ENCODE measurements at regions not wholly inside any gene's neighbourhood (a gene's known extent, or its start where the extent isn't known, plus 50 kb on each side); places are given as distances from the start of the nearest gene placed in this dataset.
"Not testable (repeated sequence)": the region's sequence is repeated elsewhere in the genome, so short reads cannot be mapped to it uniquely, and the experiment has no call there.

DNA sequence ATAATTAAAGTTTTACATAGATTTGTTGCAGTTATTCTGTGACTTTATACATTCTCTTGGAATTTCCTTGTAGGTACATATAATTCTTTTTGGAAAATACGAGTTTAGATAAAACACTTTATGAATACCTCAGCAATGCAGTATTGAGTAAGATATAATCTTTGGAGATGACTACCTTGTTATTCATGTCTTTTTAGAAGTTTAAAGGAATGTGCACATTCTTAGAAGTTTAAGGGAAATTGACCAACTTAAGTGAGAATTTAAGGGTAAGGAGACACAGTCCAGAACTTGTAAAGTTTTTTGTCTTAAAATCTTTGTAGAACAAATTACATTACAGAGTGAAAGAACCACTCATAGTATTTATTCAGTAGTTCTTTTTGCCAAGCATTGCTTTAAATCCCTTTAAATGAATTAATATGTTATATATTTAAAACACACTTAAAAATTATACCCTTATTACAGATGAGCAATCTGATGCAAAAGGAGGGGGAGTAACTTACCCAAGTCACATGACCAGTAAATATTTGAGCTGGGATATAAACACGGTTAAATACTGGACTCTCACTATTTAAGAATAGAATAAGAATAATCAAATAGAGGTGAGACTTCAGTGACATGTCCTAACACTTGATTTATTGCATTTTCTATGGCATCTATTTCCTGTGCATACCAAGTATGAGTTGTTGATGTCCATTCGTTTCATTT is 139.5 kb upstream of the FERD3L start:
- H3K4me3 ChIP-seq (ENCODE audit: low read length), result no peak overlapping the region
- H3K9me3 ChIP-seq (ENCODE audit: control insufficient read depth, insufficient read depth, low read length), result no peaks in the 10 kb centered on the region
- no peaks in the 10 kb centered on the region for H3K4me1 ChIP-seq (ENCODE audit: control insufficient read depth, low read length)
- no peaks in the 10 kb centered on the region for H4K20me1 ChIP-seq (ENCODE audit: control insufficient read depth, insufficient read depth, low read depth, low read length)
- no peaks in the 10 kb centered on the region for H3F3A ChIP-seq (ENCODE audit: control insufficient read depth, insufficient read depth)
- H3K9me2 ChIP-seq (replicated peaks; ENCODE audit: control insufficient read depth, low read length), result no peaks in the 10 kb centered on the region
- no peaks in the 10 kb centered on the region for H3K36me3 ChIP-seq (ENCODE audit: control insufficient read depth, low read length)
- no peaks in the 10 kb centered on the region for H3K79me2 ChIP-seq (ENCODE audit: control insufficient read depth, low read length)
- TF ChIP-seq EZH2phosphoT487 (IDR thresholded peaks at IDR 0.05; ENCODE audit: borderline replicate concordance, low read length), result no peak
- TF ChIP-seq, protein P1, sequence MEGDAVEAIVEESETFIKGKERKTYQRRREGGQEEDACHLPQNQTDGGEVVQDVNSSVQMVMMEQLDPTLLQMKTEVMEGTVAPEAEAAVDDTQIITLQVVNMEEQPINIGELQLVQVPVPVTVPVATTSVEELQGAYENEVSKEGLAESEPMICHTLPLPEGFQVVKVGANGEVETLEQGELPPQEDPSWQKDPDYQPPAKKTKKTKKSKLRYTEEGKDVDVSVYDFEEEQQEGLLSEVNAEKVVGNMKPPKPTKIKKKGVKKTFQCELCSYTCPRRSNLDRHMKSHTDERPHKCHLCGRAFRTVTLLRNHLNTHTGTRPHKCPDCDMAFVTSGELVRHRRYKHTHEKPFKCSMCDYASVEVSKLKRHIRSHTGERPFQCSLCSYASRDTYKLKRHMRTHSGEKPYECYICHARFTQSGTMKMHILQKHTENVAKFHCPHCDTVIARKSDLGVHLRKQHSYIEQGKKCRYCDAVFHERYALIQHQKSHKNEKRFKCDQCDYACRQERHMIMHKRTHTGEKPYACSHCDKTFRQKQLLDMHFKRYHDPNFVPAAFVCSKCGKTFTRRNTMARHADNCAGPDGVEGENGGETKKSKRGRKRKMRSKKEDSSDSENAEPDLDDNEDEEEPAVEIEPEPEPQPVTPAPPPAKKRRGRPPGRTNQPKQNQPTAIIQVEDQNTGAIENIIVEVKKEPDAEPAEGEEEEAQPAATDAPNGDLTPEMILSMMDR (IDR thresholded peaks at IDR 0.05; ENCODE audit: low read depth, low read length, poor library complexity, severe bottlenecking), result no peak
- H3K27ac ChIP-seq (ENCODE audit: low read depth, low read length), result no peak overlapping the region
- no peak overlapping the region for H3K4me2 ChIP-seq (ENCODE audit: low read length)
- no peaks in the 10 kb centered on the region for H3K27me3 ChIP-seq (ENCODE audit: control insufficient read depth, low read length)

DNA sequence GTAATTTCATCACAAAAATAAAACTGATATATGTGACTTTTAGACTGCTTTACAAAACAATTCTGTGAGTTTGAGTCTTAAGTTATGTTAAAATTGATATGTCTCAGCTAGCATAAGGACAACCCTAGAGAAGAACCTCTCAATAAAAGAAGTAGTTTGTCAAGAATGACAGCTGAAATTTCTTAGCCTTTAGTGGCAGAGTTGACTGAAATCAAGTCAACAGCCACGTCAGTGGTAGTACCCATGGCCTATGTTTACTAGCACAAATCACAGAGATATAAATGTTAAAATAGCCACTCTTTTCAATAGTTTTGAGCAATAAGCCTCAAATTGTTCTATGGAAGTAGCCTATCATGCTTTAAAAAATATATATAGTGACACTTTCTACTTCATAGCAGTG is 138.9 kb upstream of the FERD3L start:
- Histone ChIP-seq H3K27me3 (ENCODE audit: control insufficient read depth, low read length) (no peaks in the 10 kb centered on the region), H4K20me1 (ENCODE audit: control insufficient read depth, insufficient read depth, low read depth, low read length) (no peaks in the 10 kb centered on the region), H3K27ac (ENCODE audit: low read depth, low read length) (no peak overlapping the region), H3K9me3 (ENCODE audit: control insufficient read depth, insufficient read depth, low read length) (no peaks in the 10 kb centered on the region), H3K79me2 (ENCODE audit: control insufficient read depth, low read length) (no peaks in the 10 kb centered on the region), H3K4me1 (ENCODE audit: control insufficient read depth, low read length) (no peaks in the 10 kb centered on the region), H3K36me3 (ENCODE audit: control insufficient read depth, low read length) (no peaks in the 10 kb centered on the region), H3F3A (ENCODE audit: control insufficient read depth, insufficient read depth) (no peaks in the 10 kb centered on the region), H3K9me2 (replicated peaks; ENCODE audit: control insufficient read depth, low read length) (no peaks in the 10 kb centered on the region), H3K4me2 (ENCODE audit: low read length) (no peak overlapping the region), H3K4me3 (ENCODE audit: low read length) (no peak overlapping the region)
- TF ChIP-seq, protein P1 (IDR thresholded peaks at IDR 0.05; ENCODE audit: low read depth, low read length, poor library complexity, severe bottlenecking), result no peak
- TF ChIP-seq EZH2phosphoT487 (IDR thresholded peaks at IDR 0.05; ENCODE audit: borderline replicate concordance, low read length), result no peak

DNA sequence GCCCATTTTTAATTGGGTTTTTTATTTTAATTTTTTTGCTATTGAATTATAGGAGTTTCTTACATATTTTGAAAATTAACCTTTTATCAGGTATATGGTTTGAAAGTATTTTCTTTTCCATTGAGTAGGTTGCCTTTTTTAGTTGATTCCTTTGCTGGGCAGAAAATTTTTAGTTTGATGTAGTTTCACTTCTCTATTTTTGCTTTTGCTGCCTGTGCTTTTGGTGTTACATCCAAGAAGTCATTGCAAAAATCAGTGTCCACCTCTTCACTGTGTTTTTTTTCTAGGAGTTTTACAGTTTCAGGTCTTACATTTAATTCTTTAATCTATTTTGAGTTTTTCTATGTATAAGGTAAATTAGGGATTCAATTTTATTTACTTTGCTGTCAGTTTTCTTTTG is 129.8 kb upstream of the FERD3L start:
- H4K20me1 ChIP-seq (ENCODE audit: control insufficient read depth, insufficient read depth, low read depth, low read length), result no peaks in the 10 kb centered on the region
- no peak overlapping the region for H3K4me3 ChIP-seq (ENCODE audit: low read length)
- 0 out of 2 replicates have a peak, but pooled peaks cover 3% of the 10 kb centered on the region for H3K9me2 ChIP-seq (replicated peaks; ENCODE audit: control insufficient read depth, low read length)
- H3K79me2 ChIP-seq (ENCODE audit: control insufficient read depth, low read length), result no peaks in the 10 kb centered on the region
- TF ChIP-seq EZH2phosphoT487 (IDR thresholded peaks at IDR 0.05; ENCODE audit: borderline replicate concordance, low read length), result no peak
- TF ChIP-seq, protein P1 (IDR thresholded peaks at IDR 0.05; ENCODE audit: low read depth, low read length, poor library complexity, severe bottlenecking), result no peak
- no peaks in the 10 kb centered on the region for H3F3A ChIP-seq (ENCODE audit: control insufficient read depth, insufficient read depth)
- no peak overlapping the region for H3K4me2 ChIP-seq (ENCODE audit: low read length)
- H3K4me1 ChIP-seq (ENCODE audit: control insufficient read depth, low read length), result no peaks in the 10 kb centered on the region
- H3K27ac ChIP-seq (ENCODE audit: low read depth, low read length), result no peak overlapping the region
- H3K36me3 ChIP-seq (ENCODE audit: control insufficient read depth, low read length), result no peaks in the 10 kb centered on the region
- H3K9me3 ChIP-seq (ENCODE audit: control insufficient read depth, insufficient read depth, low read length), result no peaks in the 10 kb centered on the region
- no peaks in the 10 kb centered on the region for H3K27me3 ChIP-seq (ENCODE audit: control insufficient read depth, low read length)

DNA sequence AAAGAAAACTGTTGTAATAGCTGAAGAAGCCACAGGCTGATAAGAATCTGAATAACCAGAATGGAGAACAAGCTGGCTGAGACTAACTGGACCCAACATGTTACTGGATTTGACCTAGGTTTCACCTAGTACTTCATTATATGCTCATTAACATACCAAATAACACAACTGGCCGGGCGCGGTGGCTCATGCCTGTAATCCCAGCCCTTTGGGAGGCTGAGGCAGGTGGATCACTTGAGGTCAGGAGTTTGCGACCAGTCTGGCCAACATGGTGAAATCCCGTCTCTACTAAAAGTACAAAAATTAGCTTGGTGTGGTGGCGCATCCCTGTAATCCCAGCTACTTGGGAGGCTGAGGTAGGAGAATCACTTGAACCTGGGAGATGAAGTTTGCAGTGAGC is 127.1 kb upstream of the FERD3L start:
- not testable (repeated sequence) for H3K79me2 ChIP-seq (ENCODE audit: control insufficient read depth, low read length); H3K4me3 ChIP-seq (ENCODE audit: low read length); H4K20me1 ChIP-seq (ENCODE audit: control insufficient read depth, insufficient read depth, low read depth, low read length); H3K4me1 ChIP-seq (ENCODE audit: control insufficient read depth, low read length); H3K9me2 ChIP-seq (replicated peaks; ENCODE audit: control insufficient read depth, low read length); H3K27me3 ChIP-seq (ENCODE audit: control insufficient read depth, low read length); H3K4me2 ChIP-seq (ENCODE audit: low read length); H3K36me3 ChIP-seq (ENCODE audit: control insufficient read depth, low read length); H3K27ac ChIP-seq (ENCODE audit: low read depth, low read length); H3K9me3 ChIP-seq (ENCODE audit: control insufficient read depth, insufficient read depth, low read length); H3F3A ChIP-seq (ENCODE audit: control insufficient read depth, insufficient read depth)

Measured in DOHH2 (cell line).